GM21529 (cell line): ENCODE measurements at regions not wholly inside any gene's neighbourhood (a gene's known extent, or its start where the extent isn't known, plus 50 kb on each side); places are given as distances from the start of the nearest gene placed in this dataset.
"Not testable (repeated sequence)": the region's sequence is repeated elsewhere in the genome, so short reads cannot be mapped to it uniquely, and the experiment has no call there.

Experiments
- ATAC-seq: cut with Tn5 transposase; IDR thresholded peaks from one replicate; pipeline ENCODE4 v1.9.1; 2021; ENCODE audit not compliant: unreplicated experiment

GRCh38 chr13:50406831-50407230, 391.6 kb downstream of the KCNRG start:
- no peak for ATAC-seq

GRCh38 chr13:50408068-50408467, 392.8 kb downstream of the KCNRG start:
- no peak for ATAC-seq

GRCh38 chr13:50409220-50409619, 394.0 kb downstream of the KCNRG start:
- no peak for ATAC-seq

GRCh38 chr13:50410921-50411746, 395.9 kb downstream of the KCNRG start:
- ATAC-seq: no peak

GRCh38 chr13:50412046-50412617, 396.9 kb downstream of the KCNRG start:
- no peak for ATAC-seq

- no peak for ATAC-seq
Measured at GRCh38 chr13:50414640-50415039, 399.4 kb downstream of the KCNRG start.

GRCh38 chr13:50415428-50415827, 400.2 kb downstream of the KCNRG start:
- no peak for ATAC-seq

GRCh38 chr13:50417597-50417996, 402.4 kb downstream of the KCNRG start:
- no peak for ATAC-seq

- no peak for ATAC-seq
Measured at GRCh38 chr13:50419331-50419865, 404.2 kb downstream of the KCNRG start.

- no peak for ATAC-seq
Measured at GRCh38 chr13:50419896-50420295, 404.7 kb downstream of the KCNRG start.

- ATAC-seq: no peak
Measured at GRCh38 chr13:50420718-50421472, 405.7 kb downstream of the KCNRG start.

- no peak for ATAC-seq
Measured at GRCh38 chr13:50421473-50422130, 406.4 kb downstream of the KCNRG start.

- ATAC-seq: no peak
Measured at GRCh38 chr13:50422181-50423148, 407.2 kb downstream of the KCNRG start.

- ATAC-seq: no peak
Measured at GRCh38 chr13:50424993-50425392, 409.7 kb downstream of the KCNRG start.

- ATAC-seq: peak; percentile 59
Measured at GRCh38 chr13:50425772-50426171, 410.5 kb downstream of the KCNRG start.

- no peak for ATAC-seq
Measured at GRCh38 chr13:50426927-50427326, 411.7 kb downstream of the KCNRG start.

- not testable (repeated sequence) for ATAC-seq
Measured at GRCh38 chr13:50427511-50427910, 412.3 kb downstream of the KCNRG start.

GRCh38 chr13:50428183-50428877, 413.1 kb downstream of the KCNRG start:
- ATAC-seq: no peak

- no peak for ATAC-seq
Measured at GRCh38 chr13:50435011-50435410, 408.5 kb downstream of the DLEU7 start.
